ENCODE measurements at regions not wholly inside any gene's neighbourhood (a gene's known extent, or its start where the extent isn't known, plus 50 kb on each side); places are given as distances from the start of the nearest gene placed in this dataset.
A peak's percentile ranks its signal among the peaks of the same experiment; 100 is the strongest.

GRCh38 chr16:73233329-73233765 lies 185.4 kb upstream of the ZFHX3 start:
- WGBS, 2 donors: 16 to 22% methylated on average over 5 of the region's 5 CpGs
- TF ChIP-seq CTCF (IDR thresholded peaks at IDR 0.05): no peak
- peaks cover 0 to 4% (median 0%) of the 10 kb centered on the region in 3 donors for H3K4me1 ChIP-seq
- H3K9me3 ChIP-seq: no peaks in the 10 kb centered on the region
- ATAC-seq: no peak
- intact Hi-C loops (cut with DNase I): no loop called here
- no peak overlapping the region for H3K4me3 ChIP-seq
- no peak for DNase-seq
- FAIRE-seq: no peak
- H3K27me3 ChIP-seq: peaks cover 0 to 10% (median 0%) of the 10 kb centered on the region in 4 donors
- H3K36me3 ChIP-seq: no peaks in the 10 kb centered on the region
- no peak overlapping the region for H3K27ac ChIP-seq

- no peak for TF ChIP-seq CTCF (IDR thresholded peaks at IDR 0.05)
- Histone ChIP-seq H3K4me3 (peak overlapping the region; percentile 11 to 45 (median 32)), H3K9me3 (no peaks in the 10 kb centered on the region), H3K27ac (no peak overlapping the region), H3K4me1 (peaks cover 0 to 4% (median 0%) of the 10 kb centered on the region in 3 donors), H3K27me3 (peaks cover 0 to 10% (median 0%) of the 10 kb centered on the region in 4 donors), H3K36me3 (no peaks in the 10 kb centered on the region)
- no peak for FAIRE-seq
- 7 to 11% methylated on average over 27 of the region's 27 CpGs for WGBS, 2 donors
- DNase-seq: peak in 5 of 6 donors; percentile 29 to 59 (median 43)
- intact Hi-C loops (cut with DNase I): no loop called here
- ATAC-seq: peak; percentile 74 to 90 (median 84)
Measured at GRCh38 chr16:73232555-73233328, 184.8 kb upstream of the ZFHX3 start.

- intact Hi-C loops (cut with DNase I): no loop called here
- H3K36me3 ChIP-seq: no peaks in the 10 kb centered on the region
- no peaks in the 10 kb centered on the region for H3K9me3 ChIP-seq
- FAIRE-seq (no peak), ATAC-seq (peak; percentile 31 to 63 (median 53)), DNase-seq (peak; percentile 3 to 75 (median 34))
- H3K4me3 ChIP-seq: peak overlapping the region; percentile 11 to 45 (median 32)
- TF ChIP-seq CTCF (IDR thresholded peaks at IDR 0.05): no peak
- WGBS, 2 donors: 10 to 15% methylated on average over 26 of the region's 26 CpGs
- H3K27me3 ChIP-seq: peaks cover 0 to 10% (median 0%) of the 10 kb centered on the region in 4 donors
- no peak overlapping the region for H3K27ac ChIP-seq
- H3K4me1 ChIP-seq: peaks cover 0 to 4% (median 0%) of the 10 kb centered on the region in 3 donors
Measured at GRCh38 chr16:73231944-73232554, 184.1 kb upstream of the ZFHX3 start.

GRCh38 chr16:73231379-73231778 lies 183.5 kb upstream of the ZFHX3 start:
- DNase-seq: no peak
- intact Hi-C loops (cut with DNase I): no loop called here

More at GRCh38 chr16:73231379-73231778, 183.5 kb upstream of the ZFHX3 start:
- no peak for TF ChIP-seq CTCF (IDR thresholded peaks at IDR 0.05)
- Histone ChIP-seq H3K9me3 (no peaks in the 10 kb centered on the region), H3K36me3 (no peaks in the 10 kb centered on the region), H3K27ac (no peak overlapping the region), H3K27me3 (peaks cover 0 to 10% (median 0%) of the 10 kb centered on the region in 4 donors), H3K4me1 (peaks cover 0 to 4% (median 0%) of the 10 kb centered on the region in 3 donors), H3K4me3 (no peak overlapping the region)
- FAIRE-seq (no peak), ATAC-seq (no peak)
- WGBS, 2 donors: 50 to 56% methylated on average over 11 of the region's 11 CpGs
